ENCODE measurements at regions not wholly inside any gene's neighbourhood (a gene's known extent, or its start where the extent isn't known, plus 50 kb on each side); places are given as distances from the start of the nearest gene placed in this dataset.

DNA sequence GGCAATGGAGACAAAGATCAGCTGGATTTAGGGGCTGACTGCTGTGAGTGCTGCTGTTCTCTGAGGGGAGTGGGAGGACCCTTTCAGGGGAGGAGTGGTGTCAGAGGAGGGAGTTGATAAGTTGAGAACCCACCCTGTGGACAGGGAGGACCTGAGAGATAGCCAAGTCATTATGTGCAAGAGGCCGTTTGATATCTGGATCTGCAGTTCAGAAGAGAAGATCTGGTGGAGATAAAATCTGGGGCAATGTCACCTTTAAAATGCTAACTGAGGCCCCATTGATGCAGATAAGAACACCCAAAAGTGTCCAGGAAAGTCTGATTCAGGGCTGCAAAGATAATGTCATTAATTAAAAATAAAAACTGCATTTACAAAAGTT lies 256.1 kb upstream of the HES1 start (continued):
- TF ChIP-seq, protein P1, sequence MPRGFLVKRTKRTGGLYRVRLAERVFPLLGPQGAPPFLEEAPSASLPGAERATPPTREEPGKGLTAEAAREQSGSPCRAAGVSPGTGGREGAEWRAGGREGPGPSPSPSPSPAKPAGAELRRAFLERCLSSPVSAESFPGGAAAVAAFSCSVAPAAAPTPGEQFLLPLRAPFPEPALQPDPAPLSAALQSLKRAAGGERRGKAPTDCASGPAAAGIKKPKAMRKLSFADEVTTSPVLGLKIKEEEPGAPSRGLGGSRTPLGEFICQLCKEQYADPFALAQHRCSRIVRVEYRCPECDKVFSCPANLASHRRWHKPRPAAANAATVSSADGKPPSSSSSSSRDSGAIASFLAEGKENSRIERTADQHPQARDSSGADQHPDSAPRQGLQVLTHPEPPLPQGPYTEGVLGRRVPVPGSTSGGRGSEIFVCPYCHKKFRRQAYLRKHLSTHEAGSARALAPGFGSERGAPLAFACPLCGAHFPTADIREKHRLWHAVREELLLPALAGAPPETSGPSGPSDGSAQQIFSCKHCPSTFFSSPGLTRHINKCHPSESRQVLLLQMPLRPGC (tag by site-specific recombination; IDR thresholded peaks at IDR 0.05): no peak

DNA sequence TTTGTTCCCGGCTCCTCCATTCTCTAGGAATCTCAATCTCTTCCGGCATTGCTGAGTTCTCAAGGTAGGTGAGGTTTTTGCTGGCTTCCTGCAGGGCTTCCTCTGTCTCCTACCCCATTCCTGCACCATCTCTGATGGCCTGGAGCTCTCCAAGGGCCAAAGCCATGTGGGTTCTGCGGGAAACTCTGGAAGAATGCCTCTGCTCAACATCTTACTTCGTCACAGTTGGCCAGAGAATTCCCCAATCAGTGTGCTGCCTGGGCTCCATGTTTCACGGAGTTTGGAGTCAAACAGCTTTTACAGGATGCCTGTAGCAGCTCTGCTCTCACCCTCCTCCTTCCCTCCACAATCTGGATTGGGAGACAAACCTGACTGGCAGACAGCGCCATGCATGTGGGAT lies 253.9 kb upstream of the HES1 start:
- Histone ChIP-seq H3K4me3 (ENCODE audit: low read depth, low read length) (no peak overlapping the region), H3K36me3 (ENCODE audit: control insufficient read depth in 2 of 2, insufficient read depth in 1 of 2, low read length in 2 of 2) (no peaks in the 10 kb centered on the region), H3K4me1 (ENCODE audit: control insufficient read depth, insufficient read depth, low read length) (no peaks in the 10 kb centered on the region), H3K9me3 (ENCODE audit: control insufficient read depth, insufficient read depth, low read depth, low read length) (no peaks in the 10 kb centered on the region), H3K27ac (ENCODE audit: extremely low read depth, low read depth, low read length) (no peak overlapping the region)
- TF ChIP-seq, protein P2, sequence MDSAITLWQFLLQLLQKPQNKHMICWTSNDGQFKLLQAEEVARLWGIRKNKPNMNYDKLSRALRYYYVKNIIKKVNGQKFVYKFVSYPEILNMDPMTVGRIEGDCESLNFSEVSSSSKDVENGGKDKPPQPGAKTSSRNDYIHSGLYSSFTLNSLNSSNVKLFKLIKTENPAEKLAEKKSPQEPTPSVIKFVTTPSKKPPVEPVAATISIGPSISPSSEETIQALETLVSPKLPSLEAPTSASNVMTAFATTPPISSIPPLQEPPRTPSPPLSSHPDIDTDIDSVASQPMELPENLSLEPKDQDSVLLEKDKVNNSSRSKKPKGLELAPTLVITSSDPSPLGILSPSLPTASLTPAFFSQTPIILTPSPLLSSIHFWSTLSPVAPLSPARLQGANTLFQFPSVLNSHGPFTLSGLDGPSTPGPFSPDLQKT (IDR thresholded peaks at IDR 0.05; ENCODE audit: borderline replicate concordance, low read depth, low read length): no peak
- TF ChIP-seq SP3 (tag by site-specific recombination; IDR thresholded peaks at IDR 0.05) (no peak), ZFP41 (tag by site-specific recombination; IDR thresholded peaks at IDR 0.05; ENCODE audit: borderline replicate concordance) (no peak), MYNN (tag by site-specific recombination; IDR thresholded peaks at IDR 0.05; ENCODE audit: borderline replicate concordance) (no peak), ZFHX2 (tag by site-specific recombination; conservative IDR thresholded peaks at IDR 0.05) (no peak), OSR2 (tag by site-specific recombination; IDR thresholded peaks at IDR 0.05) (no peak), TCF7L2 (IDR thresholded peaks at IDR 0.05; ENCODE audit: borderline replicate concordance, low read depth, low read length) (no peak), ZFP37 (tag by site-specific recombination; IDR thresholded peaks at IDR 0.05) (no peak), ZNF174 (tag by site-specific recombination; IDR thresholded peaks at IDR 0.05) (no peak), ZNF670 (tag by site-specific recombination; IDR thresholded peaks at IDR 0.05; ENCODE audit: low read depth) (no peak), ZNF747 (tag by site-specific recombination; IDR thresholded peaks at IDR 0.05) (no peak), ZBTB7A (tag by site-specific recombination; IDR thresholded peaks at IDR 0.05; ENCODE audit: low read depth) (no peak), ZNF138 (tag by site-specific recombination; IDR thresholded peaks at IDR 0.05; ENCODE audit: borderline replicate concordance) (no peak), ZNF610 (tag by site-specific recombination; IDR thresholded peaks at IDR 0.05; ENCODE audit: borderline replicate concordance) (no peak), ZNF335 (tag by site-specific recombination; conservative IDR thresholded peaks at IDR 0.05) (no peak), ZNF221 (tag by site-specific recombination; IDR thresholded peaks at IDR 0.05; ENCODE audit: borderline replicate concordance) (no peak), FEZF1 (tag by site-specific recombination; IDR thresholded peaks at IDR 0.05) (no peak)
- TF ChIP-seq, protein P3, sequence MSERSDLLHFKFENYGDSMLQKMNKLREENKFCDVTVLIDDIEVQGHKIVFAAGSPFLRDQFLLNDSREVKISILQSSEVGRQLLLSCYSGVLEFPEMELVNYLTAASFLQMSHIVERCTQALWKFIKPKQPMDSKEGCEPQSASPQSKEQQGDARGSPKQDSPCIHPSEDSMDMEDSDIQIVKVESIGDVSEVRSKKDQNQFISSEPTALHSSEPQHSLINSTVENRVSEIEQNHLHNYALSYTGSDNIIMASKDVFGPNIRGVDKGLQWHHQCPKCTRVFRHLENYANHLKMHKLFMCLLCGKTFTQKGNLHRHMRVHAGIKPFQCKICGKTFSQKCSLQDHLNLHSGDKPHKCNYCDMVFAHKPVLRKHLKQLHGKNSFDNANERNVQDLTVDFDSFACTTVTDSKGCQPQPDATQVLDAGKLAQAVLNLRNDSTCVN (tag by site-specific recombination; optimal IDR thresholded peaks at IDR 0.05): no peak
- TF ChIP-seq, protein P4, sequence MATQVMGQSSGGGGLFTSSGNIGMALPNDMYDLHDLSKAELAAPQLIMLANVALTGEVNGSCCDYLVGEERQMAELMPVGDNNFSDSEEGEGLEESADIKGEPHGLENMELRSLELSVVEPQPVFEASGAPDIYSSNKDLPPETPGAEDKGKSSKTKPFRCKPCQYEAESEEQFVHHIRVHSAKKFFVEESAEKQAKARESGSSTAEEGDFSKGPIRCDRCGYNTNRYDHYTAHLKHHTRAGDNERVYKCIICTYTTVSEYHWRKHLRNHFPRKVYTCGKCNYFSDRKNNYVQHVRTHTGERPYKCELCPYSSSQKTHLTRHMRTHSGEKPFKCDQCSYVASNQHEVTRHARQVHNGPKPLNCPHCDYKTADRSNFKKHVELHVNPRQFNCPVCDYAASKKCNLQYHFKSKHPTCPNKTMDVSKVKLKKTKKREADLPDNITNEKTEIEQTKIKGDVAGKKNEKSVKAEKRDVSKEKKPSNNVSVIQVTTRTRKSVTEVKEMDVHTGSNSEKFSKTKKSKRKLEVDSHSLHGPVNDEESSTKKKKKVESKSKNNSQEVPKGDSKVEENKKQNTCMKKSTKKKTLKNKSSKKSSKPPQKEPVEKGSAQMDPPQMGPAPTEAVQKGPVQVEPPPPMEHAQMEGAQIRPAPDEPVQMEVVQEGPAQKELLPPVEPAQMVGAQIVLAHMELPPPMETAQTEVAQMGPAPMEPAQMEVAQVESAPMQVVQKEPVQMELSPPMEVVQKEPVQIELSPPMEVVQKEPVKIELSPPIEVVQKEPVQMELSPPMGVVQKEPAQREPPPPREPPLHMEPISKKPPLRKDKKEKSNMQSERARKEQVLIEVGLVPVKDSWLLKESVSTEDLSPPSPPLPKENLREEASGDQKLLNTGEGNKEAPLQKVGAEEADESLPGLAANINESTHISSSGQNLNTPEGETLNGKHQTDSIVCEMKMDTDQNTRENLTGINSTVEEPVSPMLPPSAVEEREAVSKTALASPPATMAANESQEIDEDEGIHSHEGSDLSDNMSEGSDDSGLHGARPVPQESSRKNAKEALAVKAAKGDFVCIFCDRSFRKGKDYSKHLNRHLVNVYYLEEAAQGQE (tag by site-specific recombination; IDR thresholded peaks at IDR 0.05): no peak
- ChIA-PET CTCF (no interaction called here), POLR2A (no interaction called here)

All from HEK293 (cell line).